ENCODE measurements at regions not wholly inside any gene's neighbourhood (a gene's known extent, or its start where the extent isn't known, plus 50 kb on each side); places are given as distances from the start of the nearest gene placed in this dataset.

DNA sequence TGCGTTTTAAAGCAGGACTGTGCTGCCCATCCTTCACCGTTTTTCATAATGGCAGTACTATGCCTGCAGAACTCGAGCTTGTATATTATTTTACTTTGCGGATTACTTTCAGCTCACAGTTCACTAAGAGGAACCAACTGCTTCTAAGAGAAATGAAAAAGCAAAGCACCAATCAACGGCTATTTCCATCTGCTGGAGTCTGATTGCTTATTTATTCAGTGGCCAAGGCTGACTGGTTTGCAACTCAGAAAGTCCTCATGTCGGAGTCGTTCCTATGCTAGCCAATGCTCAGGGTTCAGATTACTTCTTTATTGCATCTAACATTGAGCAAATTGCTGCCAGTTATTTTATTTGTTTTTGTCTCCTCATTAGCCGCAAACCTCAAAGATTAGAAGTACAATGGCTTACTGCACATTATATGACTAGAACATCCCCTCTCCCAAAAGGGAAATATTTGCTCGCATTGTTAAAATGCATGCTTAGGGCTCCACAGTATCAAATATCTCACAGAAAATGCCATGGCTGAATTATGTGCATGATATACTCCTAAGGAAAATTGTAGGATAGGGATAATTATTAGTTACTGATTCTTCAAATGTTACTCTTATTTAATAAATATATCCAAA is 1628.2 kb upstream of the ADGRL3 start:
- BruUV-seq (replicated peaks), result no TSS peak

More for the DNA sequence above, 1628.2 kb upstream of the ADGRL3 start:
- no peak overlapping the region for H3K9ac ChIP-seq (replicated peaks; ENCODE audit: extremely low read depth, insufficient read depth, low read length)
- TF ChIP-seq FOS (IDR thresholded peaks at IDR 0.05; ENCODE audit: borderline replicate concordance, insufficient read depth, low read length) (no peak), POLR2AphosphoS5 (IDR thresholded peaks at IDR 0.05; ENCODE audit: insufficient read depth, low read depth, low read length) (no peak), EZH2 (IDR thresholded peaks at IDR 0.05; ENCODE audit: borderline replicate concordance, low read depth, low read length, severe bottlenecking) (no peak), GATA2 (IDR thresholded peaks at IDR 0.05; ENCODE audit: insufficient read depth, insufficient read length, low read depth, low read length) (no peak), MYC (IDR thresholded peaks at IDR 0.05; ENCODE audit: low read depth, low read length) (no peak), JUN (IDR thresholded peaks at IDR 0.05; ENCODE audit: borderline replicate concordance, insufficient read depth, insufficient read length, low read depth) (no peak), MAX (IDR thresholded peaks at IDR 0.05; ENCODE audit: insufficient read depth, insufficient read length) (no peak), POLR2A (IDR thresholded peaks at IDR 0.05; ENCODE audit: low read depth, low read length) (no peak)
- TF ChIP-seq, protein P1, sequence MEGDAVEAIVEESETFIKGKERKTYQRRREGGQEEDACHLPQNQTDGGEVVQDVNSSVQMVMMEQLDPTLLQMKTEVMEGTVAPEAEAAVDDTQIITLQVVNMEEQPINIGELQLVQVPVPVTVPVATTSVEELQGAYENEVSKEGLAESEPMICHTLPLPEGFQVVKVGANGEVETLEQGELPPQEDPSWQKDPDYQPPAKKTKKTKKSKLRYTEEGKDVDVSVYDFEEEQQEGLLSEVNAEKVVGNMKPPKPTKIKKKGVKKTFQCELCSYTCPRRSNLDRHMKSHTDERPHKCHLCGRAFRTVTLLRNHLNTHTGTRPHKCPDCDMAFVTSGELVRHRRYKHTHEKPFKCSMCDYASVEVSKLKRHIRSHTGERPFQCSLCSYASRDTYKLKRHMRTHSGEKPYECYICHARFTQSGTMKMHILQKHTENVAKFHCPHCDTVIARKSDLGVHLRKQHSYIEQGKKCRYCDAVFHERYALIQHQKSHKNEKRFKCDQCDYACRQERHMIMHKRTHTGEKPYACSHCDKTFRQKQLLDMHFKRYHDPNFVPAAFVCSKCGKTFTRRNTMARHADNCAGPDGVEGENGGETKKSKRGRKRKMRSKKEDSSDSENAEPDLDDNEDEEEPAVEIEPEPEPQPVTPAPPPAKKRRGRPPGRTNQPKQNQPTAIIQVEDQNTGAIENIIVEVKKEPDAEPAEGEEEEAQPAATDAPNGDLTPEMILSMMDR (IDR thresholded peaks at IDR 0.05; ENCODE audit: extremely low read depth in 1 of 2, insufficient read depth in 1 of 2, low read depth in 1 of 2, low read length in 2 of 2), result no peak
- ChIA-PET POLR2A (no interaction called here), CTCF (no interaction called here)
- H3K4me1 ChIP-seq (ENCODE audit: control insufficient read depth, extremely low read depth, insufficient read depth, low read length), result no peaks in the 10 kb centered on the region
- DNase-seq (ENCODE audit: low read depth, low spot score) (no peak), FAIRE-seq (no peak)
- H3K79me2 ChIP-seq (ENCODE audit: control insufficient read depth, insufficient read depth, low read length), result no peaks in the 10 kb centered on the region
- no peak overlapping the region for H3K4me3 ChIP-seq (replicated peaks in 1 of 3; ENCODE audit: insufficient read depth in 1 of 3, low read depth in 1 of 3, low read length in 3 of 3)
- H3K9me1 ChIP-seq (replicated peaks; ENCODE audit: control insufficient read depth, extremely low read depth, insufficient read depth, low read length), result no peaks in the 10 kb centered on the region
- H3K36me3 ChIP-seq (ENCODE audit: control insufficient read depth in 2 of 2, extremely low read depth in 1 of 2, insufficient read depth in 2 of 2, low read length in 2 of 2), result no peaks in the 10 kb centered on the region
- no peaks in the 10 kb centered on the region for H4K20me1 ChIP-seq (replicated peaks; ENCODE audit: control insufficient read depth, extremely low read depth, insufficient read depth, low read length)
- dilution Hi-C loops (cut with MboI; ENCODE audit: extremely low pct_ligation_motif_present, low sequenced_read_pairs), result no loop called here
- H2AFZ ChIP-seq (ENCODE audit: low read depth, low read length), result no peak overlapping the region
- H3K9me3 ChIP-seq (replicated peaks; ENCODE audit: control insufficient read depth, insufficient read depth, low read length), result no peaks in the 10 kb centered on the region
- H3K27me3 ChIP-seq (ENCODE audit: control insufficient read depth in 2 of 2, insufficient read depth in 2 of 2, low read length in 2 of 2), result no peaks in the 10 kb centered on the region
- H3K27ac ChIP-seq (ENCODE audit: insufficient read depth, low read depth, low read length), result no peak overlapping the region
- intact Hi-C loops (cut with micrococcal nuclease), result no loop called here
- no peak overlapping the region for H3K4me2 ChIP-seq (ENCODE audit: insufficient read depth, low read length)
